CD4-positive, alpha-beta T cell treated with Interleukin-4 for 4 hours (primary cell): ENCODE measurements at regions not wholly inside any gene's neighbourhood (a gene's known extent, or its start where the extent isn't known, plus 50 kb on each side); places are given as distances from the start of the nearest gene placed in this dataset.
"Not testable (repeated sequence)": the region's sequence is repeated elsewhere in the genome, so short reads cannot be mapped to it uniquely, and the experiment has no call there.

ENCODE experiments used
- DNase-seq: peaks from one replicate; pipeline ENCODE4 v3.0.0-alpha.2; 2020

DNA sequence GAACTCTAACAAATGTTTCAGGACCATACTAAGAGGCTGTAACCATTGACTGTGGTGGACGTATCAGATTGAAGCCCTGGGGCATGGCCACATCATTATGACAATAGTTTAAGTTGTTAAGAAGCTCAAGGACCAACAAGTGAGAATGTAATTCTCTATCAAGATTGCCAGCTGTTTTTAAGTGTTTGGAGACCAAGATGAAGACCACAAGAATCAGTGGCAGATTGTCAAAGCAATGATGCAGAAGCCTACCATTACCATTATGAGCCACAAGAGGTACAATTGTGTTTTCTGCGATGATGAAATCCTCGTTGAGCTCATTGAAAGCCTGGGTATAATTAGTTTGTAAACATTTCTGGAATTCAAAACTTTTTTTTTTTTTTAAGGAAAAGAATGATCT, 261.1 kb upstream of the ZEB2 start:
- no peak for DNase-seq

DNA sequence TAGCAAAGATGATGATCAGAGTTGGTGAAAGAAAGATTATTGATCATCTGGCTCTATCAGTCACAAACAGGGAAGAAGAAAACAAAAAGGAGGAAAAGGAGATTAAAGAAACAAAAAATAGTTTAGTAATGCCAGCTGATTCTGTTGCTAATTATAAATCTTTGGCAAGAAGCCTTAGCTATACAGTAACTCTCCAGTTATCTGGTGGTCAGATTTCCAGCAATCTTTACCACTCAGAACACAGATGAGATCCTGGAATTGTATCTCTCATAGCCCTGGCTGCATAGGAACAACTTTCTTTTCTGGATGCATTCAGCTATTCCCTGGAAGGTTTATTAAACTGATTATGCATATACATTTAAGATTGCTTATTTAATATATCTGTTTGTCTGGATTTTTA, 256.8 kb upstream of the ZEB2 start:
- DNase-seq = no peak

DNA sequence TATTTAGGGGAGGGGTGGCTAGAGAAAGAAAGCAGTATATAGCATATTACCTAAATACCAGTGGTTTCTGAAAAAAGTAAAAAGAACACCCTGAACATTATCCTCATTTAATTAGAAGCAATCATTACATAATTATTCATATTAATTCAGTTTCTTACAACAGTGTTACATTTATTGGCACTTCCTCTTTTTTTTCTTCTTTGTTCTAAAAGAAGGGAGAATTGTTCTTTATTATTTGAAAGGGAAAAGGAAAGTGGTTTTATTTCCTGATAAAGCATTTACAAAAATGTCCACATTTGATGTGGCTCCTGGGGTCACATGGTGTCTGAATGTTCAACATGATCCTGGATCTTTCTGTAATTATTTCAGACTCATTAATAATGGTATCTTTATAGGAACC, 254.9 kb upstream of the ZEB2 start:
- DNase-seq = no peak

DNA sequence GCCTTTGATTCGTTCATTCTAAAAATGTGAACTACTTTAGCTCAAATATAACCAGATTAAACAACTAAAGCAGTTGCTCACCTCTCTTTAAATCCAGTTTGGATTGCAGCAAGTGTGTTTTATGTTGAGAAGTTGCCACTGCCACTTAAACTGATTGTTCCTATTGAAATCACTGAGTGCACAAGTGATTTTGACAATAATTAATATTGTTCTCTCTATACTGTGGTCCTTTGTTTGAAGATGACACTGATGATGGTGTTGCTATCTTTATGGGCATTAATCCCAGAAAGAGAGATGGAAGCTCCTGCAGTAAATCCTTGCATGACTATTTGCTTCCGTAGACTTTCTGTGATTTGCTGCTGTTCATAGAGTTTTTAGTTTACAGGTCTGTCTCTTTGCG, 251.4 kb upstream of the ZEB2 start:
- DNase-seq = no peak

DNA sequence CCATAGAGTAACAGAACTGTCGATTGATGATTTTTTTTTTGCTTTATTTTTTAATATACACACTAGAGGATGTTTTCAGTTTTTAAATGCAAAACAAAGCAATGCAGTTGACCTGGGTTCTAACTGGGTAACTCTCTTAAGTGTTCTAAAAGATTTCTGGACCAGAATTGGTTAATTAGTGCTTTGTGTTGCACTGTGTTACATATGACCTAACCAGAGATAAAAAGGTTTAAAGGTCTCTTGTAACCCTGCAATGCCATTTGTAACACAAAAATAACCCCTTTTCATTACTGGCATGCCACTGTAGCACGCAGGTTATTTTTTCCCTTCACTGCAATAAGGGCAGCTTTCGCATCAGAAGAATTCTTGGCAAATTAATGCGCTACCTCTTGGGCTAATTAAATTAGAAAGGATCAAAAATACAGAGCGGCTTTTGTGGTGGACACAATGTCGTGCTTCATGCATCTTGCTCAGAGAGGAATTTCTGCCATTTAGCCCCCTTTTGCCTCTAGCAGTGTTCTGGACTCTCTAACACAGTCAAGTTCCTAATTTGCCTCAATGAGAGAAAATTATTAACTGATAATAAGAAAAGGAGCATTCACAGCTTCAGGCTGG, 250.8 kb upstream of the ZEB2 start:
- no peak for DNase-seq

DNA sequence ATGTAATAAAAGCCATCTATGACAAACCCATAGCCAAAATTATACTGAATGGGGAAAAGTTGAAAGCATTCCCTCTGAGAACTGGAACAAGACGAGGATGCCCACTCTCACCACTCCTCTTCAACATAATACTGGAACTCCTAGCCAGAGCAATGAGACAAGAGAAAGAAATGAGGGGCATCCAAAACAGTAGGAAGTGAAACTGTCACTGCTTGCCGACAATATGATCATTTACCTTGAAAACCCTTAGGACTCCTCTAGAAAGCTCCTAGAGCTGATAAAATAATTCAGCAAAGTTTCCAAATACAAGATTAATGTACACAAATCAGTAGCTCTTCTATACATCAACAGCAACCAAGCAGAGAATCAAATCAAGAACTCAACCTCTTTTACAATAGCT, 241.0 kb upstream of the ZEB2 start:
- not testable (repeated sequence) for DNase-seq

DNA sequence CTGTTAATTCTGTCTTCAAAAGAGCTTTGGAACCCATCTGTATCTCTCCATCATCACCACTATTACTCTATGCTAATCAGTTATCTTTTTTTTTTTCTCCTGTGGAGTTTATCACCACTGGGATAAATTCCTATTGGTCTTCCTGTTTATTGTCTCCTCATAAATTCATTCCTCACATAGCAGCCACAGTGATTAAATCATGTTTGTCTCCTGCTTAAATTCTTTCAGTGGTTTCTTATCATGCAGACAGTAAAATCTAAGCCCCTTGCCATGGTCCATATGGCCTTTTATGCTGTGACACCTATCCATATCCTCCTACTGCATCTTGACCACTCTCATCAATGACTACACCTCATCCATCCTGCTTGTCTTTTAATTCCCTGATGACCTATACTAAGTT, 239.8 kb upstream of the ZEB2 start:
- no peak for DNase-seq

DNA sequence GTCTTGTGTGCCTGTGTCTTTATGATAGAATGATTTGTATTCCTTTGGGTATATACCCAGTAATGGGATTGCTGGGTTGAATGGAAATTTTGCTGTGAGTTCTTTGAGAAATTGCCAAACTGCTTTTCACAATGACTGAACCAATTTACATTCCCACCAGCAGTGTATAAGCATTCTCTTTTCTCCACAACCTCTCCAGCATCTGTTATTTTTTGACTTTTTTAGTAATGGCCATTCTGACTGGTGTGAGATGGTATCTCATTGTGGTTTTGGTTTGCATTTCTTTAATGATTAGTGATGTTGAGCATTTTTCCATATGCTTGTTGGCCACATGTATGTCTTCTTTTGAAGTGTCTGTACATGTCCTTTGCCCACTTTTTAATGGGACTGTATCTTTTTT, 238.3 kb upstream of the ZEB2 start:
- not testable (repeated sequence) for DNase-seq

DNA sequence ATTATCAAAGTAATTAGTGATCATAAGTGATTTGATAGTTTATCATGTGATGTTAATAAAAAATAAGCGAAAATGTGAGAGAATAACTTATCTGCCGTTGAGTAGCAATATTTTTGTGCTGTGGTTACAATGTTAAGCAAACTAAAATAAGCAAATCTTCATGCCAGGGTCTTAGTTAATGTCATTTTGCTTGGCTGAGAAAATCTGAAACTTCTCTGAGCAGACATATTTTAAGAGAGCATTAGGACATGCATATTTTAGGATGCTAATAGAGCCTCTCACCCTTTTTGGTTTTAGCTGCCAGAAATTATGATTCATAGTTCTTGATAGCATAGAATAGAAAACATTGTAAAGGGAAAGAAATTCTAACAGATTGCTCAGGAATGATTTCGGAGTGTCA, 233.5 kb upstream of the ZEB2 start:
- DNase-seq = no peak

DNA sequence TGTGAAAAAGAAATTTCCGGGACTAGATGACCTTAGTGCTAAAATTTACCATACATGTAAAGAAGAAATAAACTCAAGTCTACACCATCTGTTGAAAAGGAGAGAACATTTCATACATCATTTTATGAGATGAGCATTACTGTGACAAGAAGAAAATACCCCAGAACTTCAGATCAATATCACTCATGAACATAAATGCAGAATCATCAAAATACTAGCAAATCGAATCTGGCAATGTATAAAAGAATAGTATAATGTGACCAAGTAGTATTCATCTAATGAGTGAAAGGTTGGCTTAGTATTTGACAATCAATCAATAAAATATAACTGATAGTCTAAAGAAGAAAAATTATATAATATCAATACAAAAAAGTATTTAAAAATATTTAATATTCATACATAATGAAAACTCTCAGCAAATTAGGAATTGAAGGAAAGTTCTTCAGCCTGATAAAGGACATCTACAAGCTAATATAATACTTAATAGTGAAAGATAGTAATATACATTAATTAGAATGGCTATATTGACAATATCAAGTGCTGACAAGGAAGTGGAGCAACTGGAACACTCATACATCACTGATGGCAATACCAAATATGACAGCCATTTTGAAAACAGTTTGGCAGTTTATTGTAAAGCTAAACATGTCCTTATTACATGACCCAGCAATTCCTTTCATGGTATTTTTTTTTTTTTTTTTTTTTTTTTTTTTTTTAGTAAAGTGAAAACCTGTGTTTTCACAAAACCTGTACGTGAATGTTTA, 231.4 kb upstream of the ZEB2 start:
- no peak for DNase-seq

DNA sequence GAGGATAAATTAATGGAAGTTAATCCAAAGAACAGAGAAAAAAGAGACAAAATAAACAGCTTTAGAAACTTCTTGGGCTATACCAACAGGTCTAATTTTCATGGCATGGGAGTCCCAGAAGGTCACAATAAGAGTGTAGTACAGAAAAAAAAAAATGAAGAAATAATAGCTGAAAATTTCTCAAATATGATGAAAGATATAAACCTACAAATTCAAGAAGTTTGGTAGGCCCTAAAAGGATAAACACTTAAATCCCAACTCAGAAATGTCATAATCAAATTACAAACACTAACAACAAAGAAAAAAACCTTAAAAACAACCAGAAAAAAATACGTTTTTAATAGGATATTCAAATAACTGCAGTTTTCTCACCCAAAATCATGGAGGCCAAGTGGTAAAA, 229.3 kb upstream of the ZEB2 start:
- no peak for DNase-seq

DNA sequence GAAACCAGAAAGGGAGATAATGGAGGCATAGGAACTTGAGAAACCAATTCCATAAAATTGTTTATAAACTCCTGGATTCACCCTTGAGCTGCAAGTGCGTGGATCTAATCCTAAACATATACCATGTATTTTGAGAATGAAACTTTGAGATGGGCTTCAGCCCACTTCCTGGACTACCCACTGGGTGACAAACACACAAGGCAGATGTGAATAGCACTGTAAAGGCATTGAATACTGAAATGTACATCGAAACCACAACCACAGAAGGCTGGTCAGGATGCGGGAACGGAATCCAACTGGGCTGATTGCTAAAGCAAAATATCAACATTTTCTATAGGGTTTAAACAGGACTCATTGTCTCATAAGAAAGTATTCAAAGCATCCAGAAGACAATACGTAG, 228.5 kb upstream of the ZEB2 start:
- no peak for DNase-seq

DNA sequence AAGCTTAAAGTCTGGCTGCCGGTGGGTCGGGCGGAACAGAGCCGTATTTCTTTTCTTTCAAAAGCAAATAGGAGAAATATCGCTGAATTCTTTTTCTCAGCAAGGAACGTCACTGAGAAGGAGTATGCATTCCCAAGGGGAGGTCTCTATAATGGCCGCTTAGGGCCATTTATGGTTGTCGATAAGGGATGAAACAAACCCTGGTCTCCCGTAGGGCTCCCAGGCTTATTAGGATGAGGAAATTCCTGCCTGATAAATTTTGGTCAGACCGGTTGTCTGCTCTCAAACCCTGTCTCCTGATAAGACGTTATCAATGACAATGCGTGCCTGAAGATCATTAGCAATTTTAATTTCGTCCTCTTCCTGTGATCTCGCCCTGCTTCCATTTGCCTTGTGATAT, 227.7 kb upstream of the ZEB2 start:
- DNase-seq = no peak

DNA sequence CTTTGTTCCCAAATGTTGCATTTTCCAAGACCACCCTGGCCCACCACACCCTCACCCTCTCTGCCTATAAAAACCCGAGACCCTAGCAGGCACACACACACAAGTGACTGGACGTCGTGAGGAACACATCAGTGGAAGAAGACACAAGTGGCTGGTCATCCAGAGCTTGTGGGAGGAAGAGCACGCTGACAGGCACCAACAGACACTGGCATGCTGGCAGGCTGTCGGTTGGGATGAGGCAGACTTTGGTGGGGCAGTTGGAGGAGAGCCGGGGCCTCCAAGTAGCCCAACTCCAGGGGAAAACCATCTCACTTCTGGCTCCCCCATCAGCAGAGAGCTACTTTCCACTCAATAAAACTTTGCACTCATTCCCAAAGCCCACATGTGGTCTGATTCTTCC, 225.5 kb upstream of the ZEB2 start:
- no peak for DNase-seq

DNA sequence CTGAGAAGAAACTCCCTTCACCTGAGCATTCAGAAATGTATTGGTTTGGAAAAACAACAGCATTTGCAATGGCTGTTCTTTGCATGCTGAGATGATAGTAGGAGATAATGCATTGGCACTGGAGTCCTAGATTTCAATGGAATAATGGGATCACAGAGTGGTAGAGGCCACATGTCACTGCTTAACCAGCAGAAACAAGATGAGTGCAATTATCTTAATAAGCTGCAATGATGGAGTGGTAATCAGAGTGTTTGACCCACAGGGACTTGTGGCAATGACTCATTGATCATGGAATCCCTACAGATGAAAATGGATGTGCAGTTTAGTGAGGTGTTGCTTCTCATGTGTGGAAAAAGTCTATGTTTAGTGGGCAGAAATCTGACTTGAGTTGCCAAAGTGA, 218.8 kb upstream of the ZEB2 start:
- DNase-seq = no peak

DNA sequence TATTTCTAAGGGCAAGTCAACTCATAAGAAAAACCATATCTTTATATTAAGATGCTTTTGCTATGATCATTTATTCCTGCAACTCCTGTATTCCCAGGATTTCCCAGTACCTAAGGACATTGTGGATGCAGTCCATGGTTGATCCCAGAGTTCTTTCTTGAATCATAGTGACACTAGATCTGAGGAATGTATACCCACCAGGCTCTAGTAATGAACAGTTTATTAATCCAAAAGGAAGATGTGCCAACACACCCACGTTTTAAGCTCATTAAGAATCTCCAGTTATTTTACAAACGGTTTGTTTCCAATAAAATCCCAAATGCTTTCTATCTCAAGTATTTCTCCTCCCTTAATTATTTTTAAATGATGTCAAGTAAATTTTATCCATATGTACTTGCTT, 210.8 kb upstream of the ZEB2 start:
- DNase-seq = no peak

DNA sequence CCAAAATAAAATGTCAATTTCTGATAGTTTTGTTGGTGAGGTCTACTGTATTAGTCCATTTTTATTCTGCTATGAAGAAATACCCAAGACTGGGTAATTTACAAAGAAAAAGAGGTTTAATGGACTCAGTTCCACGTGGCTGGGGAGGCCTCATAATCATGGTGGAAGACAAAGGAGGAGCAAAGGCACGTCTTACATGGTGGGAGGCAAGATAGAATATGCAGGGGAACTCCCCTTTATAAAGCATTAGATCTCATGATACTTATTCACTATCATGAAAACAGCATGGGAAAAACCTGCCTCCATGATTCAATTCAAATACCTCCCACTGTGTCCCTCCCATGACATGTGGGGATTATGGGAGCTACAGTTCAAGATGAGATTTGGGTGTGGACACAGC, 204.5 kb upstream of the ZEB2 start:
- DNase-seq = not testable (repeated sequence)

DNA sequence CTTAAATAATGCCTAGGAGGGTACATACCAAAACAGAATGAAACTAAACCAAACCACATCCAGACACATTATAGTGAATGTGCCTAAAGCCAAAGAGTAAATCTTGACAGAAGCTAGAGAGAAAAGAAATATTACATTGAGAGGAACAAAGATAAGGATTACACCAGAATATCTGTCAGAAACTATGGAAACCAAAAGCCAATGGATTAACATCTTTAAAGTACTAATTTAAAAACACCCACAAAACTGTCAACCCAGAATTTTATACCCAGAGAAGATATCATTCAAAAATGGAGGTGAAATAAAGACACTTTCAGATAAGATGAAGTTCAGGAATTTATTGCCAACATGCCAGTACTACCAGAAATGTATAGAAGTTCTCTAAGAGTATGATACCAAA, 198.5 kb upstream of the ZEB2 start:
- DNase-seq = no peak

DNA sequence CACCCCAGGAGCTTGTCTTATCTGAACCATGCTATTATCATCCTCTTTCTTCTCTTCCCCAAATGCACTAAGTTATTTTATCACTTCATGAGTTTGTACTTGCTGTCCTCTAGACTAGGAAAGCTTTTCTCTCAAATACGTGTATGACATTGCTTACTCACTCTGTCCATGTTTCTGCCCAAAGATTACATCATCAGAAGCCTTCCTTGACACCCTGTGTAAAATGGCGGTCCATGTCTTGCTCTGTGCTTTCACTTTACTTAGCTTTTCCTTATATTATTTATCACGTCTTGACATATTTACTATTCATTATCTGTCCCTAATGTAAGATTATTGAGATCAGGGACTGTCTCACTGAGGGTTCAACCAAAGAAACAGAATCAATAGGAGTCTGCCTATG, 196.1 kb upstream of the ZEB2 start:
- no peak for DNase-seq

DNA sequence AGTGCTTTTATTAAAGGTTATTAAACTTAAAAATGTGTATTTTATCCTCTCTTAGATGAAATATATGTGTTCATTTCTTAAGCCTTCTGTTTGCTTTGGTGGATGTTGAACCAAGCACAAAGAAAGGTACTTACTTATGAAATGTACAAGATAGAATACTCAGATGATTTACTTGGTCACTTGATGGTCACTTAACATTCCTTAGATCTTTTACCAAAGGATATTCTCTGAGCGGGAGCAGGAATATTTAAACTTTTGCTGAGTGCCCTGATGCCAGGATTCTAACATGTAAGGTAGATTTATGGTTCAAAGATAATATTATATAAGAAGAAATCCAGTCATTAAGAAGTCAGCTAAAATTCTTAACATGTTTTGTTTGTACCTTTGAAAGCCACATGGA, 193.5 kb upstream of the ZEB2 start:
- DNase-seq = no peak

DNA sequence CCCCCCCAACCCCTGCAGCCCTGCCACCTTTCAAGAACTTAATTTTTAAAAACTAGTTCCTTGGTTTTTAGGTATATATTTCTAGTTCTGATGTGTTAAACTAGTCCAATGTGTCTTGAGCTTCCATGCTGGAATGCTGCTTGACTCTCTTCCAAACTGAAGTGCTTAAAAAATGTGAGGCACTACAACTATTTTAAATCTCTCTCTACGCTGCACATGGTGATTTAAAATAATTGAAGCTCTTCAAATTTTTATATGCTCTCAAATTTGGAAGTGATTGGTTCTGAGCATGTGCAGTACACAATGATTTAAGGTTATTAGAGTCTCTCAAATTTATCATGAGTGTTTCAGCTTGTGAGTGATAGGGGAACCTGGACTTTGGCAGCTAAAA, 192.6 kb upstream of the ZEB2 start:
- DNase-seq = no peak

DNA sequence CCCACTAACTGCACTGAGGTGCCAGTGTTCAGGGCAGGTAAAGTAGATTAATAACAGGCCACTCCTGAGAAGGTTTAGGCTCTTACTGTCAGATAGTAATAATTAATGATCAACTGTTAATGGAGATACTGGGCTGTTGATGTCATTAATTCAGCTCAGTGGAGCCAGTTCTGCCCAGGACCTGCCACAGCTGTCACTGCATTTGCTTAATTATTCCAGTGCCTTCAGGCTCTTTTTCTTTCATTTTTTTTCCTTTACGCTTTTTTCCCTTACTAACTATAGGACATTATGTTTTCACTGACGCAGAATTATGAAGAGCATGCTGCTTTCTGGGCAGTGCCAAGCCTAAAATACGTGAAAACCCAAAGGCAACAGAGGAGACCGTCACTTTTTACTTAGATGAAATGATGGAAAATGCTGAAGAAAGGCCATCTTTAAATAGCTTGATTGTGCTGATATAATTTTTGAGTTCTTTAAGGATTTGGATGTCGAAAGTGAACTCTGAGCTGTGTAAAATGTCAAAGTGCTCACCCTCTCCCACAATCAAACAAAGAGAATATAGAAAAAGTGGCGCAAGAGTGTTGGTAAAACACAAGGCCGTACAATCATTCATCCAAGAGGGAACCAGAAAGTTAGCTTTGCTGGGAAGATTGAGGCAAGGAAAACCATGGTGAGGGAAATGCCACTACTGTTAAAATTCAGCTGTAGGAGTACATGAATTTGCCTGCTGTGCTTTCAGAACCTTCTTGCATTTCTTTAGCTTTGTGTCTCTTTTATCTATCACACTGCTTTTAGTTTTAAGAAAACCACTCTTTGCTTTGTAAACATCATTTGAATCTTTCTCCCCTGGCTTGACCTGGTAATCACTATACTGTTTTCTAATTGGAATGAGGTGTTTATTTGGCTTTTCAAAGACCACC, 192.0 kb upstream of the ZEB2 start:
- no peak for DNase-seq

DNA sequence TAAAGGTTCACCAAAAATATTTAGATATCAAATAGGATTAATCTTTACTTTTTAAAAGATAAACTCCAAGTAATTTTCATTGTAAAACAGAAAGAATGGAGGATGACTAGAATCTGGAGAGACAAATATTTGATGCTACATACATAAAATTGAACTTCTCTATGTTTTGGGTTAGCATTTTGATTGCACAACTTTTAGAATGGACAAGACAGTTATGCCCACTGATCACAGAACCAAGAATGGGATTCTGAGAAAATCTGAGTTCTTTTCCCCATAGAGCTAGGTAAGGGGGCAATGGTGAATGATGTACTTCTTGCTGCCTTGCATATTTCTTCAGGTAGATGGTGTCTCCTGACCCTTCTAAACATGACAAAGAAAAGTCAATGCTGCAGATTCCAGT, 191.2 kb upstream of the ZEB2 start:
- no peak for DNase-seq

DNA sequence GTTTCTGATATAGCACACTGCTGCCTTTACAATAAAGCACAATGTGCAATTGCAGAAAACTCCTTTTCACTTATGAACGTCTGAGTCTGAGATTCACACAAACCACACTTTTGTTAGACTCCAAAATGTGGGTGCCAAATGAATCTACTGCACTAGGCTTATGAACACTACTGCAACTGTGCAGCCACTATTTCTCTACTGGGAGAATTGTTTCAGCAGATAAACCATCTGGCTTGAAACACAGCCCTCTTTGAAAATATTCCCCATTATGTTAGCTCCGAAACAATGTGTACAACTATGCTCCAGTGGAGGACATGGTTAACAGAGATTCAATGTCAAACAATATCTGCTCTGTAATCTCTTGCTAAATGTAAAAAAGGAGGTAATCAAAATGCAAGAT, 188.7 kb upstream of the ZEB2 start:
- DNase-seq = no peak
